NCI-H2107 (cell line): ENCODE measurements at regions not wholly inside any gene's neighbourhood (a gene's known extent, or its start where the extent isn't known, plus 50 kb on each side); places are given as distances from the start of the nearest gene placed in this dataset.
A peak's percentile ranks its signal among the peaks of the same experiment; 100 is the strongest.
"Not testable (repeated sequence)": the region's sequence is repeated elsewhere in the genome, so short reads cannot be mapped to it uniquely, and the experiment has no call there.

Source experiments
- DNase-seq: peaks from one replicate; lab custom pipeline; 2025; lab: John Stamatoyannopoulos, UW

DNA sequence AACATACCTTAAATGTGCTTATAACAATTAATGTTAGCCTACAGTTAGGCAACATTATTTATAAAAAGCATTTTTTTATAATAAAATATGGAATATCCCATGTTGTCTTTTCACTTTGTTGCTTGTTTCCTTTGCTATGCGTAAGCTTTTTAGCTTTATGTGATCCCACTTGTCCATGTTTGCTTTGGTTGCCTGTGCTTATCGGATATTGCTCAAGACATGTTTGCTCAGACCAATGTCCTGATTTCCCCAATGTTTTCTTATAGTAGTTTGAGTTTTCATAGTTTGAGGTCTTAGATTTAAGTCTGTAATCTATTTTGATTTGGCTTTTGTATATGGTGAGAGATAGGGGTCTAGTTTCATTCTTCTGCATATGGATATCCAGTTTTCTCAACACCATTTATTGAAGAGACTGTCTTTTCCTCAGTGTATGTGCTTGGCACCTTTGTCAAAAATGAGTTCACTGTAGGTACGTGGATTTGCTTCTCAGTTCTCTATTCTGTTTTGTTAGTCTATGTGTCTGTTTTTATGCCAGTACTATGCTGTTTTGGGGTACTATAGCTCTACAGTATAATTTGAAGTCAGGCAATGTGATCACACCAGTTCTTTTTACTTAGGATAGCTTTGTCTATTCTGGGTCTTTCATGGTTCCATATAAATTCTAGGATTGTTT, 592.7 kb upstream of the SEMA6D start:
- DNase-seq, result no peak

- DNase-seq, result no peak
Observed at GRCh38 chr15:47129033-47129432, 588.3 kb upstream of the SEMA6D start.

- DNase-seq, result not testable (repeated sequence)
Observed at GRCh38 chr15:47131450-47131849, 585.9 kb upstream of the SEMA6D start.

DNA sequence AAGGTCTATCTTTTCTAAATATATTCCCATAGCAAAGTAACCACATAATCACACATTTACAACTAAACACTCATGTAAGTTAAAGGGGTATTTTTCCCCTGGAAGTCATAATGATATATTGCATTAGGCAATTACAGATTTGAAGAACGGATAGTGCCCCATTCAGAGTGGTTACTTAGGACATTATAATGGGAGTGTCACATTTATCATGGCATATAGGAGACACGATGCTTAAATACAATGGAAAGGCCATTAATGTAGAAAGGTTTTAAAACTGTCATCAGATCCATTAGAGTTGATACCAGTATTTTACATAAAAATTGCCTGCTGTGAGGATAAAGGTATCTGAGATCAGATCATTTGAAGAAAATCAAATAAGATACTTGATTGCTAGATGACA, 582.0 kb upstream of the SEMA6D start:
- no peak for DNase-seq

DNA sequence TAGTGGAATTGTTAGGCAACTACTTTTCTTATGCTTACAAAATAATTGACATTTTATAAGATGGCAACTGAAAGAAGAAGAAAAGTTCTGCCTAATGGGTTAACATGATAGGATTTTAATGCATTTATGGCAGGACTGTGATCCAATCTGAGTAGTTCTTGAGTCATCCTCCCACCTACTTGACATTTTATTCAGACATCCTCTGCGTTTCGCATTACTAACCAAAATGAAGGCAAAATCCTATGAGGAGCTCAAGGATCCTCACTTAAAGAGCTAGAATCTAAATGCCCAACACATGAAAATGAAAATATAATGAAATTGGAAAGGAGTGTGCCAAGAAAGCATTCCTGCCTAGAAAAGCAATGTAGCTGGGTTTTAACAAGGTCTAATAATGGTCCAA, 581.1 kb upstream of the SEMA6D start:
- no peak for DNase-seq

GRCh38 chr15:47139965-47140364, 577.3 kb upstream of the SEMA6D start:
- DNase-seq, result no peak

- no peak for DNase-seq
Observed at GRCh38 chr15:47157827-47158226, 559.5 kb upstream of the SEMA6D start.

DNA sequence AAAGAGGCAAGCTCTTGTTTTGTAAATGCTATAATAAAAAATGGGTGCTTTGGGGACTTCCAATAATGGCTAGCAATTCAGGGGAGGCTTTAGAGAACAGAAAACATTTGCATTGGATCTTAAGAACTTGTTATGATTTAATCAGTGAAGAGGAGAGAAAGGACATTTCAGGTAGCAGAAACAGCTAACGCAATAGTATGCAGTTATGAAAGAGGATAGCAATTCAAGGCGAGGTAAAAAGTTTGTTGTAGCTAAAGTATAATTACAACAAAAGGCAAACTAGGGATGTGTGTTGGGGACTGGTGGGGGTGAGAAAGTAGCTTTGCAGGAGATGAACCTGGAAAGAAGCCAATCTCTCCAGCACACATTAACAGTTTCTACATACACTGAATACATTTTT, 558.7 kb upstream of the SEMA6D start:
- DNase-seq, result no peak

DNA sequence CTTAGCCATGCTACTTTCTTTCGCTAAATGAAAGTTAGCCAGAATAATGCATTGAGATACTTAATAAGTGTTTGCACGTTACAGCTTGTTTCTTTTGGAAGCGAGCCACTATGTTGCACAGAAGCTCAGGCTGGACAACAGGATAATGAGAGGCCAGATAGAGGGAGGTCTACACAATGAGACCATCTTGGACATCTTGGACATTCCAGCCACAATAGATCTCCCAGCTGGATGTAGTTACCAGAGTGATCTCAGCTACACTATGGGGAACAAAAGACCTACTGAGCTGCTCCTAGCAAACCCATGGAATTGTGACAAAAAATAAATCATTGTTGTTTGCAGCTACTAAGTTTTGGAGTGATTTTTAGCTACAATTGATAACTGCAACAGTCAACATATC, 540.1 kb upstream of the SEMA6D start:
- DNase-seq, result no peak

DNA sequence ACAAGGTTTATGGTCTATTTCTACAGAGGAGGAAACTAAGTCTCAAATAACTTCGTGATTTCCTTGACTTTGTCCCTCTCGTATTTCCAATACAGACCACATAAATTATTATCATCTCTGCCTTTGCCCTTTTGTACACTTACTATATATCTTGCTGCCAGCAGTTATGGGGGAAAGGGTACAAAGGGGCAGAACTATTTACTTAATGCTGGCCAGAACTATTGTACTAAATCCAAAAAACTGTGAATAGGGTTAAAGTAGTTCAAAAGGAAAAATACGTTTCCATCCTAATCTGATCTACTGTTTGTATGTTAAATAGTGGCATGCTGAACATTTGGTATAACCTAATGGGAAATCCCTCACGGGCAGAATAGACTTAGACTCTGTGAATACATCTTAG, 537.3 kb upstream of the SEMA6D start:
- no peak for DNase-seq

GRCh38 chr15:47182818-47183217, 534.5 kb upstream of the SEMA6D start:
- no peak for DNase-seq

DNA sequence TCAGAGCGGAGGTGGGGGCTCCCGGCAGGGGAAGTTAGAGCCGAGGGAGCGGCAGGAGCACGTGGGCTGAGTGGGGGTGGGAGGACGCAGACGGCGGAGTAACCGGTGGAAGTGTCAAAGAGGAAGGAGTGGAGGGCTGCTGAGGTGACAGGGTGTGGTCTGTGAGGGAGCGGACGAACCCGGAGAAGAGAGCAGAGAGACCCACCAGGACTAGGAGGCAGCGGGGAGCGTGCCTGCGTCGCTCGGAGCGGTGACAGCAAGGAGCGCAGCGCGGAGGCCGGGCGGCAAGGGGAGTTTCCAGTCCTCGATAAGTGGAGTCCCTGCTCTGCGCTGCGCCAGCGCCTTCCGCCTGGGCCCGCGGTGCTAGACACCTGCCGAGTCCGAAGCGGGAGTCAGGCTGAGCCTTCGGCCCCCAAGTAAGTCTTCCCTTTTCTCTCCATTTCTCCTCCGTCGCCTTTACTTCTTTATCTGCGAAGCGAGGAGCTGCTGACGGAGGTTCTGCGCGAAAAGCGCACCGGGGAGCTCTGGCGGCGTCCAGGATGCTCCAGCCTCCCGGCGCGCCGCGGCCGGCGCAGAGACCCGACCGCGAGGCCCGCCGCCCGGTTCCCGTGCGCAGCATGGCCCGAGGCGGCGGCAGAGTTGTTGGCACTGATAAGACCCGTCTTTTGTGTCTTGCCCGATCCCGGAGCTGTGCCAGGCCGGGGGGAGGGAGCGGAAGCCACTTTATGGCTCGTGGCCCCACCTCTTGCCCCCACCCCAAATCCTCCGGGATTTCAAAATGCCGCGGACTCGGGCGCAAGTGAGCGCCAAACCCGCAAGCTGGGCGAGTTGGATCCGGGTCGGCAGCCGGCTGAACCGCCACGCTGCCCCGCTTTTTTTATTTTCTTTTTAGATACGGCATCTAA, 533.0 kb upstream of the SEMA6D start:
- DNase-seq, result peak; percentile 7

GRCh38 chr15:47184908-47185801, 532.1 kb upstream of the SEMA6D start:
- peak; percentile 10 for DNase-seq

DNA sequence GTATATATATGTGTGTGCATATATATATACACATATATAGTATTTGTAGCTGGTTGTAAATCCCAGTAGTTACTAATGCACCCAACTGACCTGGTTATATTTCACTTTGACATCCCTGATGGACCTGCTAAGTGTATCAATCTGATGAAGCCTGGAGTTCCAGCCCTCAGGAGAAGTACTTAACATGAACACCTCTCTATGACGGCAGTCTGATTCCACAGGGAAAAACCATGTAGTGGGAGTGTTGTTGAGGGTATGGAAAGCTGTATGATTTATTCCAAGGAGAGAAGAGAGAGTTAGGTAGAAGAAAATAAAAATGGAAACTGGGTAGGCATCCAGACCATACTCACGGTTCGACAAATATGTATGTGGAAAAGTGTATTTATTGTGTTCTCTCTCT, 531.2 kb upstream of the SEMA6D start:
- DNase-seq, result no peak

DNA sequence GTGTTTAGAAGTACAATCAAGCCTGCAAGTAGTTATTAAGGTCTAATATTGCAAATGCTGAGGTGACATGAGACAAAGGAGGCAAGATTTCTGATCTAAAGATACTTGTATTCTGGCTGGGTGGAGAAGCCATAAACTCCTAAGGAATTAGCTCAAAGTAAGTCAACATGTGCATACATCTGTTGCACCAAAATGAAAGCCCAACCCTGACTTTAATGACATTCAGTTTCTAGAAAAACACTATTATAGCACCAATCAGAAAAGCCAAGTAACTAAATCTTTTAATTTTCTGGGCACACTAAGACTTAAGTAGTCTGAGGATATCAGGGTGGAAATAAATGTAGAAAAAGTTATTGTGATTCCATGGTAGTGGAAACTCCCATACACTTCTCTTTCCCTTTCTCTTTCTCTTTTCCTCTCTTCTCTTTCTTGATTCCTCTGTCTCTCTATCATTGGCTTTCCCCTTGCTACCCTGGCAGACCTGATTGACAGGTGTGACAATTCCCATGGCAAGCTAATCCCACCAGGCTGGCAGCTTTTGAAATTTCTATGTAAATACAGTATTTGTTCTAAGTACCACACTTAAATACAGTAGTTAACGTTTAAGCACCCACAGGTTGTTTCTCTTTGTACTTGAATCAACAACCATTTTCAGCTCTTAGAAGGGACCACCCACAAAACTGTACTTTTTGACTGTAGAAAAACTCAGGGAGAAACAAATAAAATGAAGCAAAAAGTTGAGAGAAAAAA, 528.4 kb upstream of the SEMA6D start:
- DNase-seq, result no peak

DNA sequence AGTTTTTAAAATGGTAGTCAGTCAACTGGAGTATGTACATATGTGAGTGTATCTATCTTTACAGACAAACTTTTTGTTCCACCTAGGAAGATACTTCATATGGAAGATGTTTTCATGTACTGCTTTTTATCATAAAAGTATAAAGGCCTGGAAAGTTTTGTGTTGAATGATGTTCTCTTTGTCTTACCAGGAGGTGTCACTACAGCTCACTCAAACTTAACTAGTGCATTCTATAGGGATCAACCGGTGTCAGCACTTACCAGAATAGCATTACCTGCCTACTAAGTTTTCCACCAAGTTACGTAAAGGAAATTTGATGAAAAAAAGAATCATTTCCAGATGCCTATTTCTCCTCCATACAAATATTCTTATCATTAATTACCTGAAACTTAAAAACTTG, 522.6 kb upstream of the SEMA6D start:
- no peak for DNase-seq

GRCh38 chr15:47196048-47196447, 521.3 kb upstream of the SEMA6D start:
- DNase-seq, result peak; percentile 13

DNA sequence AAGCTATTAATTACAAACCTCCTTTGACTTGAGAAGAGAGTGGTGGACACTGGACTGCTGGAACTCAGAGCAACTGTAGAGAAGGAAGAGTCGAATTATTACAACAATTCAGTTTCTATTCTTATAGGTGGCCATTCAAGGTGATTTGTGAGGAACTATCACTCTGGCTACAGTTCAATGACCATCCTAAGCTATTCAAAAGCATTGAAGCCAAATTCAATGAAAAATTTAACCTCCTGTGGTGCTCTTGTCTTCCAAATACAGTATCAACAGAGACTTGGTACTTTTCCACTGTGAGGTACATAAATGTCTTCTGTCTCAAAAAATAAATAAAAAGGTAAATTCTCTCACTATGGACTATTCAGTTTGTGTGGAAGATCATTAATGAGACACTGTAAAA, 513.3 kb upstream of the SEMA6D start:
- no peak for DNase-seq

DNA sequence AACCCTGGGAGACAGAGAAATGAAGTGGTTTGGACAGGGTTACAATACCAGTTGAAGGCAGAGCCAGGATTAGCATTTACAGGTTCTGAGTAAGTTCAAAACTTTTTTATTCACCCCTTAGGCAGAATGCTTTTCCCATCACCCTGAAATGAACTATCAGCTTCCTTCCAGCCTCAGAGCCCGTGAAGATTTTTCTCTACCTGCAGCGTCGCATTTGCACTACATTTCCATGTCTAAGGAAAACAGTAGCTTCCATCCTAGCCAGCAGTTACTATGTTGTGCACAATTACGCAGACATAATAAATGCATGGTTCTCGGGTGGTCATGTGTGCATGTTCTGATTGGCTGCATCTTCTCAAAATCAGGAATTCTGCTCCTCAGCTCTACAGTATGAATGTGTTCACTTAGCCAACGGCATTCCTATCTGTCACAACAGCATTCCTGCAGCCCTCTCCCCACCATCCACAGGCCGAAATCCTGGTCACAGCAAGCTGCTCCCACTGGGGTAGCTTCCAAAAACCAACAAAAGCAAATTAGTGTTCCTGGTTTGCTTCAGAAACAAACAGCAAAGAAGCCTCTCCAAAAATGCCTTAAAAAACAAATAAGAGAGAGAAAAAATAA, 510.8 kb upstream of the SEMA6D start:
- no peak for DNase-seq

DNA sequence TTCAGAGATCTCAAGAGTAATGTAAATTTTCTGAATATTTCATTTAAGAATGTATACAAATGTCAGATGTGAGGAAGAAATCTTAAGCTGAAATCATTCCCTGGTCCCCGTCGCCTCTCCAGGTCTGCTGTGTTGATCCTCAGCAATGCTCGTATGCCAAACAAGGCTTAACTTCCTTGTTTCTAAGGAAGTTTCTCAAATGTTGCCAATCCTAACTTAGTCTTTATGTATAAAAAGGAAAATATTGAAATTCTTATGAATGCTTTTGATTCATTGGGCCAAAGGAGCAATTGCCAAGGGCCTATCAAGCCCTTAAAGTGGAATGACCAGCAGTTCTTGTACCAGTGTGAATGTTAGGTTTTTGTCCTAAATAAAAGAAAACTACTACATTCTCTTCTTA, 507.7 kb upstream of the SEMA6D start:
- no peak for DNase-seq
